HCT116 (cell line): ENCODE measurements at regions not wholly inside any gene's neighbourhood (a gene's known extent, or its start where the extent isn't known, plus 50 kb on each side); places are given as distances from the start of the nearest gene placed in this dataset.

Experiments
- ATAC-seq: fragments of 200-7000 bp; cut with Tn5 transposase; 2 replicates; pipeline ENCODE4 v1.9.1; 2020; ENCODE audit warnings: mild to moderate bottlenecking, moderate library complexity
- BruUV-seq: library from RNA; stranded (reverse); fragments of 400-500 nt; replicated peaks from 2 replicates; lab custom pipeline; 2021; lab: Mats Ljungman, UMichigan
- CTCF ChIA-PET: fragments of 300-600 bp; sonication (Branson Sonifier 250); formaldehyde crosslinking; loops from one replicate; lab custom pipeline; 2021; ENCODE audit warnings: antibody characterized with exemption; lab: Charles Lee
- POLR2A ChIA-PET: fragments of 300-600, 350-600 bp; sonication (Branson Sonifier 250); formaldehyde crosslinking; loops from one replicate; lab custom pipeline; 2021; ENCODE audit warnings: antibody characterized with exemption; lab: Charles Lee
- RAD21 ChIA-PET, 2 experiments: fragments of 300-600 bp; sonication (Branson Sonifier 250); formaldehyde crosslinking; loops; one replicate each; lab custom pipeline; 2023; ENCODE audit warnings: low total read pairs in 2 of 2; ENCODE audit not compliant: uncharacterized antibody in 2 of 2, unreplicated experiment in 2 of 2, low non-redundant PET in 1 of 2; lab: Charles Lee
- DNase-seq: peaks from one replicate; pipeline ENCODE4 v3.0.0-alpha.2; 2010; ENCODE audit warnings: low read depth, low spot score
- H2AFZ ChIP-seq: fragments of 200-600 bp; shearing (Covaris generic), sonication (generic); 2 replicates; pipeline ENCODE4 v1.6.1; 2017; ENCODE audit warnings: low read depth, mixed run types, mixed read lengths, antibody characterized with exemption, low read length; ENCODE audit not compliant: poor library complexity, severe bottlenecking
- H3K27ac ChIP-seq: 2 replicates; pipeline ENCODE4 v1.5.1; 2012; ENCODE audit warnings: low read depth, low read length
- H3K27me3 ChIP-seq: fragments of 200-600 bp; sonication (generic); 2 replicates; pipeline ENCODE4 v1.6.1; 2016; ENCODE audit warnings: mixed run types, low read length, mixed read lengths; ENCODE audit not compliant: insufficient read depth
- H3K36me3 ChIP-seq, 2 experiments: fragments of 200-500 bp in 1 of 2; fragments of 200-600 bp in 1 of 2; sonication (Bioruptor generic) in 1 of 2; sonication (generic) in 1 of 2; 2 replicates each; pipeline versions ENCODE4 v1.5.1 to v1.6.1; 2014 to 2016; ENCODE audit warnings: low read length in 2 of 2, inconsistent platforms in 1 of 2, mixed read lengths in 1 of 2, mixed run types in 1 of 2; ENCODE audit not compliant: insufficient read depth in 2 of 2, control insufficient read depth in 1 of 2
- H3K4me1 ChIP-seq, 2 experiments: fragments of 200-600 bp in 1 of 2; sonication (generic) in 1 of 2; 2 replicates each; pipeline versions ENCODE4 v1.5.1 to v1.6.1; 2012 to 2017; ENCODE audit warnings: low read length in 2 of 2, inconsistent platforms in 1 of 2, mild to moderate bottlenecking in 1 of 2, mixed read lengths in 1 of 2, mixed run types in 1 of 2, moderate library complexity in 1 of 2; ENCODE audit not compliant: insufficient read depth in 2 of 2, control insufficient read depth in 1 of 2
- H3K4me2 ChIP-seq: fragments of 200-600 bp; sonication (generic); 2 replicates; pipeline ENCODE4 v1.6.1; 2017; ENCODE audit warnings: mixed run types, low read length, mixed read lengths
- H3K4me3 ChIP-seq, 2 experiments: fragments of 200-600 bp in 1 of 2; sonication (generic) in 1 of 2; replicated peaks in 1 of 2; 2 replicates each; pipeline ENCODE4 v1.5.1; 2011 to 2016; ENCODE audit warnings: low read length in 2 of 2, control low read depth in 1 of 2, low read depth in 1 of 2, mild to moderate bottlenecking in 1 of 2, mixed read lengths in 1 of 2, mixed run types in 1 of 2
- H3K79me2 ChIP-seq: fragments of 200-600 bp; sonication (generic); 2 replicates; pipeline ENCODE4 v1.6.1; 2017; ENCODE audit warnings: mild to moderate bottlenecking, mixed run types, low read length, moderate library complexity, mixed read lengths; ENCODE audit not compliant: insufficient read depth
- H3K9ac ChIP-seq: fragments of 200-600 bp; sonication (generic); 2 replicates; pipeline ENCODE4 v1.6.1; 2016; ENCODE audit warnings: low read length, mixed read lengths
- H3K9me2 ChIP-seq: fragments of 200-600 bp; sonication (generic), shearing (Covaris generic); 2 replicates; pipeline ENCODE4 v1.6.1; 2017; ENCODE audit warnings: mixed run types, mild to moderate bottlenecking, moderate library complexity; ENCODE audit not compliant: insufficient read depth
- H3K9me3 ChIP-seq, 2 experiments: fragments of 200-500 bp in 1 of 2; fragments of 200-600 bp in 1 of 2; sonication (Bioruptor generic) in 1 of 2; sonication (generic) in 1 of 2; 2 replicates each; pipeline ENCODE4 v1.6.1; 2014 to 2017; ENCODE audit warnings: low read length in 2 of 2, mixed read lengths in 2 of 2, inconsistent platforms in 1 of 2, low read depth in 1 of 2, mild to moderate bottlenecking in 1 of 2, mixed run types in 1 of 2, moderate library complexity in 1 of 2; ENCODE audit not compliant: control insufficient read depth in 1 of 2, insufficient read depth in 1 of 2
- H4K20me1 ChIP-seq: fragments of 200-600 bp; sonication (generic), shearing (Covaris generic); 2 replicates; pipeline ENCODE4 v1.6.1; 2017; ENCODE audit warnings: mixed run types, mild to moderate bottlenecking, moderate library complexity; ENCODE audit not compliant: insufficient read depth
- CTCF ChIP-seq, 3 experiments: fragments of 200-600 bp in 1 of 3; sonication (generic) in 1 of 3; IDR thresholded peaks in 2 of 3; conservative IDR thresholded peaks in 1 of 3; 2 replicates each; pipeline ENCODE4 v1.5.1; 2012 to 2017; ENCODE audit warnings: low read depth in 2 of 3, low read length in 2 of 3, antibody characterized with exemption in 1 of 3, borderline replicate concordance in 1 of 3, control low read depth in 1 of 3, mild to moderate bottlenecking in 1 of 3, mixed read lengths in 1 of 3, mixed run types in 1 of 3, moderate library complexity in 1 of 3; ENCODE audit not compliant: insufficient read depth in 1 of 3
- POLR2AphosphoS5 ChIP-seq: IDR thresholded peaks from 2 replicates; pipeline ENCODE4 v1.6.1; 2011; ENCODE audit warnings: mild to moderate bottlenecking, low read depth, low read length, moderate library complexity
- SIN3A ChIP-seq: IDR thresholded peaks from 2 replicates; pipeline ENCODE4 v1.6.1; 2012; ENCODE audit warnings: low read depth
- YY1 ChIP-seq: IDR thresholded peaks from 2 replicates; pipeline ENCODE4 v1.6.1; 2011; ENCODE audit warnings: low read length, low read depth, moderate library complexity, mild to moderate bottlenecking; ENCODE audit not compliant: insufficient replicate concordance; ENCODE audit errors: extremely low read depth
- ZBTB33 ChIP-seq: IDR thresholded peaks from 2 replicates; pipeline ENCODE4 v1.6.1; 2011; ENCODE audit warnings: mild to moderate bottlenecking, low read length, moderate library complexity; ENCODE audit not compliant: insufficient replicate concordance; ENCODE audit errors: extremely low read depth
- intact Hi-C: fragments of 100-400 bp; cut with micrococcal nuclease; formaldehyde crosslinking; loops from 2 replicates; pipeline ENCODE4 v1.10.0; 2022

- RAD21 ChIA-PET, result no interaction called here
- no peaks in the 10 kb centered on the region for H3K9me2 ChIP-seq
- H3K27ac ChIP-seq, result no peak overlapping the region
- H3K9ac ChIP-seq, result no peak overlapping the region
- H3K36me3 ChIP-seq, result no peaks in the 10 kb centered on the region
- H3K4me1 ChIP-seq, result no peaks in the 10 kb centered on the region
- TF ChIP-seq YY1 (no peak), ZBTB33 (no peak), POLR2AphosphoS5 (no peak), SIN3A (no peak), CTCF (IDR thresholded peaks at IDR 0.05 in 2 of 3, conservative IDR thresholded peaks at IDR 0.05 in 1 of 3; ENCODE audit: borderline replicate concordance in 1 of 3, insufficient read depth in 1 of 3, low read depth in 2 of 3, low read length in 2 of 3) (no peak)
- intact Hi-C loops, result no loop called here
- no peak overlapping the region for H3K4me3 ChIP-seq
- POLR2A ChIA-PET, result no interaction called here
- no TSS peak for BruUV-seq
- H3K79me2 ChIP-seq, result no peaks in the 10 kb centered on the region
- peaks cover 35% of the 10 kb centered on the region for H3K27me3 ChIP-seq
- DNase-seq, result no peak
- H3K9me3 ChIP-seq, result no peaks in the 10 kb centered on the region
- ATAC-seq, result no peak
- no peaks in the 10 kb centered on the region for H4K20me1 ChIP-seq
- no peak overlapping the region for H2AFZ ChIP-seq
- CTCF ChIA-PET, result no interaction called here
- H3K4me2 ChIP-seq, result no peak overlapping the region
These were observed 126.5 kb downstream of the GPAM start for GRCh38 chr10:112057072-112057471.
